Common myeloid progenitor, CD34-positive (primary cell): ENCODE measurements at regions not wholly inside any gene's neighbourhood (a gene's known extent, or its start where the extent isn't known, plus 50 kb on each side); places are given as distances from the start of the nearest gene placed in this dataset.
"Not testable (repeated sequence)": the region's sequence is repeated elsewhere in the genome, so short reads cannot be mapped to it uniquely, and the experiment has no call there.

Experiments used
- CTCF ChIA-PET: fragments of 350-600 bp; sonication (Branson Sonifier 250); formaldehyde crosslinking; loops from one replicate; lab custom pipeline; 2021; ENCODE audit warnings: antibody characterized with exemption; lab: Charles Lee
- POLR2A ChIA-PET: fragments of 350-600 bp; sonication (Branson Sonifier 250); formaldehyde crosslinking; loops from one replicate; lab custom pipeline; 2021; ENCODE audit warnings: antibody characterized with exemption; lab: Charles Lee
- DNase-seq, 3 donors: peaks; one replicate each; pipeline versions ENCODE4 v3.0.0 to v3.0.0-alpha.2; 2013
- H3K27ac ChIP-seq, 2 experiments: 1 replicate in 1 of 2; 2 replicates in 1 of 2; pipeline ENCODE4 v1.7.0; 2013; ENCODE audit warnings: inconsistent platforms in 2 of 2, low read length in 2 of 2, mild to moderate bottlenecking in 2 of 2, low read depth in 1 of 2, moderate library complexity in 1 of 2; ENCODE audit not compliant: severe bottlenecking in 2 of 2, insufficient read depth in 1 of 2, poor library complexity in 1 of 2
- H3K27me3 ChIP-seq, 5 experiments: replicated peaks in 2 of 5; 1 replicate in 3 of 5; 2 replicates in 2 of 5; pipeline versions ENCODE4 v1.6.1 to v1.7.0; 2013; ENCODE audit warnings: low read length in 4 of 5, mild to moderate bottlenecking in 2 of 5, moderate library complexity in 2 of 5, inconsistent platforms in 1 of 5; ENCODE audit not compliant: insufficient read depth in 5 of 5, control insufficient read depth in 4 of 5
- H3K36me3 ChIP-seq, 4 experiments: 1 replicate in 2 of 4; 2 replicates in 2 of 4; pipeline versions ENCODE4 v1.6.1 to v1.7.0; 2013; ENCODE audit warnings: low read length in 3 of 4, control low read depth in 1 of 4, mild to moderate bottlenecking in 1 of 4; ENCODE audit not compliant: control insufficient read depth in 4 of 4, insufficient read depth in 4 of 4
- H3K4me1 ChIP-seq, 4 experiments: 1 replicate in 3 of 4; 2 replicates in 1 of 4; pipeline versions ENCODE4 v1.6.1 to v1.7.1; 2013; ENCODE audit warnings: low read length in 3 of 4, mild to moderate bottlenecking in 3 of 4, control low read depth in 1 of 4, inconsistent platforms in 1 of 4, moderate library complexity in 1 of 4; ENCODE audit not compliant: control insufficient read depth in 4 of 4, insufficient read depth in 4 of 4; ENCODE audit errors: control extremely low read depth in 1 of 4
- H3K4me3 ChIP-seq, 7 experiments: 1 replicate in 4 of 7; 2 replicates in 3 of 7; pipeline versions ENCODE4 v1.5.1 to v1.7.0; 2013; ENCODE audit warnings: mild to moderate bottlenecking in 7 of 7, low read length in 6 of 7, moderate library complexity in 6 of 7, inconsistent platforms in 2 of 7, low read depth in 2 of 7, control low read depth in 1 of 7; ENCODE audit not compliant: insufficient read depth in 4 of 7, control insufficient read depth in 1 of 7; ENCODE audit errors: extremely low read depth in 1 of 7
- H3K9me3 ChIP-seq, 5 experiments: 1 replicate in 4 of 5; 2 replicates in 1 of 5; pipeline versions ENCODE4 v1.6.1 to v1.7.1; 2013; ENCODE audit warnings: low read length in 4 of 5, mild to moderate bottlenecking in 2 of 5, inconsistent platforms in 1 of 5, low read depth in 1 of 5, moderate library complexity in 1 of 5; ENCODE audit not compliant: control insufficient read depth in 4 of 5, insufficient read depth in 2 of 5; ENCODE audit errors: control extremely low read depth in 1 of 5
- WGBS: methylation state at CpG from one replicate; pipeline ENCODE4 v1.1.5; 2013; ENCODE audit not compliant: insufficient coverage; 5-methylcytosine and 5-hydroxymethylcytosine counted together

DNA sequence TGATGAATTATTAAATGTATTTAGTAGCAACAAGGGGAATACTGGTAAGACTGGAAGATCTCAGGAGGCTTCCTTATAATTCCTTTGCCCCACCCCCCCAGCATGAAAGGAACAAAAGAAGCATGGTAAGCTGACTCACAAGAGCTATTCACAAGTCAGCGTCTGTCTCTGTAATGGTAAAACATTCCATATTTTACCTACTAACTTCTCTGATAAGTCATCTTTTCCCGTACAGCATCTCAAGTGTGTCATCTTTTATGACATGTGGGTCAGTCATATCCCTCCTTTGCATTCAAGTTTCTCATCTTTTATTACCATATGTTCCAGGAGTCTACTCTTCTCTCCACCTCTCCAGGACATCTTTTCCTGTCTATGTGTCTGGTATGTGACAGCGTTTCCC lies 241.3 kb downstream of the PLA2G4A start:
- ChIA-PET CTCF (interaction anchor here (1.0 to 1.2 kb wide), 2 partner anchors 19 kb away, joined by 3 to 4 read pairs; no protein-coding TSS in a partner anchor), POLR2A (no interaction called here)
- no peak overlapping the region for H3K27ac ChIP-seq

DNA sequence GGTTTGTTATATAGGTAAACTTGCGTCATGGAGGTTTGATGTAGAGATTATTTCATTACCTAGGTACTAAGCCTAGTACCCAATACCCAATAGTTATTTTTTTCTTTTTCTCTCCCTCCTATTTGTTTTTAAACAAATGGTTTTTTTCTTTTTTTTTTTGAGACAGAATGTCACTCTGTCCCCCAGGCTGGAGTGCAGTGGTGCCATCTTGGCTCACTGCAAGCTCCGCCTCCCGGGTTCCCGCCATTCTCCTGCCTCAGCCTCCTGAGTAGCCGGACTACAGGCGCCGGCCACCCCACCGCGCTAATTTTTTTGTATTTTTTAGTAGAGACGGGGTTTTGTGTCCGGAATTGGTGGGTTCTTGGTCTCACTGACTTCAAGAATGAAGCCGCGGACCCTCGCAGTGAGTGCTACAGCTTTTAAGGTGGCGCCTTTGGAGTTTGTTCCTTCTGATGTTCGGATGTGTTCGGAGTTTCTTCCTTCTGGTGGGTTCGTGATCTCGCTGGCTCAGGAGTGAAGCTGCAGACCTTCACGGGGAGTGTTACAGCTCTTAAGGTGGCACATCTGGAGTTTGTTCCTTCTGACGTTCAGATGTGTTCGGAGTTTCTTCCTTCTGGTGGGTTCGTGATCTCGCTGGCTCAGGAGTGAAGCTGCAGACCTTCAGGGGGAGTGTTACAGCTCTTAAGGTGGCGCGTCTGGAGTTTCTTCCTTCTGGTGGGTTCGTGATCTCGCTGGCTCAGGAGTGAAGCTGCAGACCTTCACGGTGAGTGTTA lies 243.7 kb downstream of the PLA2G4A start:
- WGBS, result 69% methylated on average over 14 of the region's 29 CpGs
- peak in 2 of 3 donors; percentile 28 to 48 for DNase-seq
- H3K27ac ChIP-seq, H3K4me1 ChIP-seq, H3K36me3 ChIP-seq, CTCF ChIA-PET, H3K27me3 ChIP-seq, H3K9me3 ChIP-seq, POLR2A ChIA-PET: not testable (repeated sequence)
- H3K4me3 ChIP-seq, result peak overlapping the region; percentile 13 to 71 (median 57)

More for the DNA sequence above, 241.3 kb downstream of the PLA2G4A start:
- Histone ChIP-seq H3K9me3 (peaks cover 0 to 5% (median 4%) of the 10 kb centered on the region in 5 experiments), H3K27me3 (no peaks in the 10 kb centered on the region), H3K36me3 (no peaks in the 10 kb centered on the region), H3K4me3 (no peak overlapping the region), H3K4me1 (no peaks in the 10 kb centered on the region)
- DNase-seq, result no peak
- WGBS, result 95% methylated on average over 2 of the region's 3 CpGs

DNA sequence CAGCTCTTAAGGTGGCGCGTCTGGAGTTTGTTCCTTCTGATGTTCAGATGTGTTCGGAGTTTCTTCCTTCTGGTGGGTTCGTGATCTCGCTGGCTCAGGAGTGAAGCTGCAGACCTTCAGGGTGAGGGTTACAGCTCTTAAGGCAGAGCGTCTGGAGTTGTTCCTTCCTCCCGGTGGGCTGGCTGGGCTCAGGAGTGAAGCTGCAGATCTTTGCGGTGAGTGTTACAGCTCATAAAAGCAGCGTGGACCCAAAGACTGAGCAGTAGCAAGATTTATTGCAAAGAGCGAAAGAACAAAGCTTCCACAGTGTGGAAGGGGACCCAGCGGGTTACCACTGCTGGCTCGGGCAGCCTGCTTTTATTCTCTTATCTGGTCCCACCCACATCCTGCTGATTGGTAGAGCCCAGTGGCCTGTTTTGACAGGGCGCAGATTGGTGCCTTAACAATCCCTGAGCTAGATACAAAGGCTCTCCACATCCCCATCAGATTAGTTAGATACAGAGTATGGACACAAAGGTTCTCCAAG lies 244.3 kb downstream of the PLA2G4A start:
- H3K27me3 ChIP-seq, H3K4me1 ChIP-seq, H3K27ac ChIP-seq, POLR2A ChIA-PET, CTCF ChIA-PET, H3K9me3 ChIP-seq, H3K36me3 ChIP-seq: not testable (repeated sequence)
- DNase-seq, result peak in 2 of 3 donors; percentile 32 to 46
- 73% methylated on average over 12 of the region's 13 CpGs for WGBS
- peak overlapping the region in 6 of 7 experiments; percentile 50 to 71 (median 59) for H3K4me3 ChIP-seq

DNA sequence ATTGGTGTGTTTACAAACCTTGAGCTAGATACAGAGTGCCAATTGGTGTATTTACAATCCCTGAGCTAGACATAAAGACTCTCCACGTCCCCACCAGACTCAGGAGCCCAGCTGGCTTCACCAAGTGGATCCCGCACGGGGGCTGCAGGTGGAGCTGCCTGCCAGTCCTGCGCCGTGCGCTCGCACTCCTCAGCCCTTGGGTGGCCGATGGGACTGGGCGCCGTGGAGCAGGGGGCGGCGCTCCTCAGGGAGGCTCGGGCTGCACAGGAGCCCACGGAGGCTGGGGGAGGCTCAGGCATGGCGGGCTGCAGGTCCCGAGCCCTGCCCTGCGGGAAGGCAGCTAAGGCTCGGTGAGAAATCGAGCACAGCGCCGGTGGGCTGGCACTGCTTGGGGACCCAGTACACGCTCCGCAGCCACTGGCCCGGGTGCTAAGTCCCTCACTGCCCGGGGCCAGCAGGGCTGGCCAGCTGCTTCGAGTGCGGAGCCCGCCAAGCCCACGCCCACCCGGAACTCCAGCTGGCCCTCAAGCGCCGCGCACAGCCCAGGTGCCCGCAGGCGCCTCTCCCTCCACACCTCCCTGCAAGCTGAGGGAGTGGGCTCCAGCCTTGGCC lies 245.0 kb downstream of the PLA2G4A start:
- CTCF ChIA-PET, POLR2A ChIA-PET: not testable (repeated sequence)
- 98% methylated on average over 25 of the region's 35 CpGs for WGBS

DNA sequence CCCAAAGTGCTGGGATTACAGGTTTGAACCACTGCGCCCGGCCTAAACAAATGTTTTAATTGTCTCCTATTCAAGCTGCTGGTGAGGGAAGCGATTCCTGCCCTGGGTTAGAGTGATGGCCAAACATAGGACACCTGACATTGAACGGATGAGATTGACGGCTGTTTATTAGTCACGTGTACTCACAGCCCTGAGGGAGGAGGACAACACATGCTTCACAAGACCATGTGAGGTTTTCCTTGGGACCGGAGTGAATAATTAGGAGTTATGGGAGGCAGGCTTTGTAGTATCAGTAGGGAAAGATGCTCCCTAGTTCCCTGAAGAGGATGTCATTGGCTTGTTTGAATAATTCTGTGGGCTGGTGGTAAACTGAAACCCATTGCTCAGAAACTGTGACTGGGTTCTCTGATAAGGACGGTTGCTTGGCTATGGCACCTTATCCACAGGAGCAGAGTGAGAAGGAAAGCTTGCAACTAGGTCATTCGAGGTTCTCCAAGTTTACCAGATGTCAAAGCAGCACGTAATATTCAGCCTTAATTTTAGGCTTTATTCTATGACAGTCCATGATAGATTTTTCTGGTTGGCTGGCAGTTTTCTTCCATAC lies 245.8 kb downstream of the PLA2G4A start:
- no peaks in the 10 kb centered on the region for H3K36me3 ChIP-seq
- no peak overlapping the region for H3K4me3 ChIP-seq
- H3K9me3 ChIP-seq, result peaks cover 0 to 5% (median 4%) of the 10 kb centered on the region in 5 experiments
- H3K27me3 ChIP-seq, result no peaks in the 10 kb centered on the region
- ChIA-PET CTCF (no interaction called here), POLR2A (no interaction called here)
- whole genome bisulfite sequencing, result 99% methylated on average over 10 of the region's 10 CpGs
- no peak for DNase-seq
- no peaks in the 10 kb centered on the region for H3K4me1 ChIP-seq
- no peak overlapping the region for H3K27ac ChIP-seq

More for the DNA sequence above, 245.0 kb downstream of the PLA2G4A start:
- H3K4me1 ChIP-seq, H3K9me3 ChIP-seq, H3K27ac ChIP-seq, H3K27me3 ChIP-seq, DNase-seq, H3K36me3 ChIP-seq: not testable (repeated sequence)
- H3K4me3 ChIP-seq, result peak overlapping the region in 1 of 7 experiments; percentile 67

DNA sequence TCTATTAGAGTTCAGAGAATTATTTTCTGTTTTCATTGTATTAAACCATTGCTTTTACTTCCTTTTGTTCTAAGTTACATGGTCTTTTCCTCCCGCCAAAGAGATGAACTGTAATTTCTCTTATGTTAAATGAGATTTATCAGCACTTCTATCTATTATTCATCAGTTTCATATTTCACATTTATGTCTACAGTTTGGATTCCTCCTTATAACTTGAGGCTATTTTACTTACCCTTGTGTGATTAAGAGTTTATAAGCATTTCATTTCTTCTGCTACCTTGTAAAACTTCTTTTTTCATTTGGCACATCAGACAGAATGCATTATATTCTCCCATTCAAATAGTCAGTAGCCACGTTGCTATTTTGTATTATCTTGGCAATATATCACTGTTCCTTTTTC lies 248.2 kb downstream of the PLA2G4A start:
- Histone ChIP-seq H3K27me3 (no peaks in the 10 kb centered on the region), H3K4me1 (no peaks in the 10 kb centered on the region), H3K4me3 (no peak overlapping the region), H3K36me3 (no peaks in the 10 kb centered on the region), H3K9me3 (peaks cover 0 to 5% (median 4%) of the 10 kb centered on the region in 5 experiments), H3K27ac (no peak overlapping the region)
- WGBS, result no CpG with 5 or more reads among the region's 2 CpGs
- ChIA-PET CTCF (no interaction called here), POLR2A (no interaction called here)
- DNase-seq, result no peak

DNA sequence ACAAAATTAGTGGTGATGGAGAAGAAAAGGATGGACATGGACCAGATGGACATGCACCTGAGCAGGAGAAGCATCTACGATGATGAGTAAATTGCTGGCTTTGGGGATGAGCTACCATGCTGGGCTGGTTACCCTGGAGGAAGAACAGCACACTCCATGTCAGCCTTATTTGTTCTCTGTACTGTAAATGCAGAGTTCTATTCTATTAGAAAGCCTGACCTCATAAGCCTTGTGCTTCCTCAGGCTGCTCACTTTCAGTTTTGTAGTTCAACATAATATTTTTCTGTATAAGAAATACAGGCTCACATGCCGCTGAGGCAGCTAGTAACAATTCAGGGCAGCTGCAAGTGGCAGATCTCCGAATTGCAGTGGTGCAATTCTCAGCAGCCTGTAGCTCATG lies 249.6 kb downstream of the PLA2G4A start:
- ChIA-PET POLR2A (no interaction called here), CTCF (no interaction called here)
- H3K9me3 ChIP-seq, result peaks cover 0 to 5% (median 4%) of the 10 kb centered on the region in 5 experiments
- no peak overlapping the region for H3K27ac ChIP-seq
- no peaks in the 10 kb centered on the region for H3K4me1 ChIP-seq
- H3K27me3 ChIP-seq, result no peaks in the 10 kb centered on the region
- no peak for DNase-seq
- no peak overlapping the region for H3K4me3 ChIP-seq
- no peaks in the 10 kb centered on the region for H3K36me3 ChIP-seq
- 96% methylated on average over 3 of the region's 3 CpGs for WGBS
